ENCODE measurements at regions not wholly inside any gene's neighbourhood (a gene's known extent, or its start where the extent isn't known, plus 50 kb on each side); places are given as distances from the start of the nearest gene placed in this dataset.
A peak's percentile ranks its signal among the peaks of the same experiment; 100 is the strongest.

DNA sequence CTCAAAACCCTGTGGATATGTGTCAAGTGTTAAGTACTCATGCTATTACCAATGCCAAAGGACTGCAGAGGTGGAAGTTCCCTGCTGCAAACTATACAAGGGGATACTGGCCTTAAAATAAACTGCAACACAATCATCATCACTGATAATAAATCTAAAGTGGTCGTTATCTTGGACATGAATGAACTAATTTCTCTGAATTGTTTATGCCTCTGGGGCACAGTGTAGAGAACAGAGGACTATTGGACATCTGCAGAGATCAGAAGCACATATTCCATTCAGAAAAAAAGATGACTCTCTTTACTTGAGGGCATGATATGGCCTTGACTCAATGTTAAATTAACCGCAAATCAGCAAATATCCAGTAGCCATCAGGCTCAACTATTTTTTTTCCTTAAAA lies 542.6 kb upstream of the IGFBP7 start:
- no peak for DNase-seq (ENCODE audit: low spot score in 2 of 2)
- no peak for FAIRE-seq

GRCh38 chr4:57640391-57641100 lies 530.4 kb upstream of the IGFBP7 start:
- DNase-seq (ENCODE audit: low spot score in 2 of 2) (no peak), FAIRE-seq (no peak)

- FAIRE-seq: no peak
- no peak for DNase-seq (ENCODE audit: low spot score in 2 of 2)
These were observed 529.6 kb upstream of the IGFBP7 start for GRCh38 chr4:57639561-57640382.

- no peak for FAIRE-seq
- no peak for DNase-seq (ENCODE audit: low spot score in 2 of 2)
These were observed 525.7 kb upstream of the IGFBP7 start for GRCh38 chr4:57635910-57636309.

DNA sequence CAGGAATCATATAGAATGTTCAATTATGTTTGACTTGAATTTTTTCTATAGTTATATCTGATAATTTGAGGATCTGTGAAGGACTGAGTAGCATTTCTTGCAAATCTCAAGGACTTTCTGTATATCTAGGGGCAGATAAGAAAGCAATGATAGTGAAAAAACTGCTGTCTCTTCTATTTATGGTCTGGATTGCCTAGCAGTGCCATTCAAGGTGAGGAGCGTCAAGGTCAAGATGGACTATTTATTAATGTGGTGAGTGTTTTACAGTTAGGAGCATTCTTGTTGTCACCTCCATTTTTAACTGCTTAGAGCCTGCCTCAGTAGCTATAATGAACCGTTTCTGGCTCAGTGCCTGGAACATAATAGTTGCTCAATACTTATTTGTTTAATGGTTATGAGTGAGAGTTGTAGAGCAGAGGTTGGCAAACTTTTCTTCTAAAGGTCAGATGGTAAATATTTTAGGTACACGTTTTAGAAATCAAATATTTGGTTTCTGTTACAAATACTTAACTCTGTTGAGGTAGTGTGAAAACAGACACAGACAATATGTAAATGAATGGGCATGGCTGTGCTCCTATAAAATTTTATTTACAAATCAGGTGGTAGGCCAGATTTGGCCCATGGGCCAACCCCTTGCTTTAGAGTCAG lies 523.2 kb upstream of the IGFBP7 start:
- FAIRE-seq (no peak), DNase-seq (ENCODE audit: low spot score in 2 of 2) (no peak)

- no peak for FAIRE-seq
- no peak for DNase-seq (ENCODE audit: low spot score in 2 of 2)
These were observed 522.4 kb upstream of the IGFBP7 start for GRCh38 chr4:57632564-57632963.

- no peak for FAIRE-seq
These were observed 521.0 kb upstream of the IGFBP7 start for GRCh38 chr4:57631147-57631546.

GRCh38 chr4:57628004-57628403 lies 517.8 kb upstream of the IGFBP7 start:
- FAIRE-seq: no peak
- DNase-seq (ENCODE audit: low spot score in 2 of 2): no peak

More at GRCh38 chr4:57631147-57631546, 521.0 kb upstream of the IGFBP7 start:
- DNase-seq (ENCODE audit: low spot score in 2 of 2): no peak

DNA sequence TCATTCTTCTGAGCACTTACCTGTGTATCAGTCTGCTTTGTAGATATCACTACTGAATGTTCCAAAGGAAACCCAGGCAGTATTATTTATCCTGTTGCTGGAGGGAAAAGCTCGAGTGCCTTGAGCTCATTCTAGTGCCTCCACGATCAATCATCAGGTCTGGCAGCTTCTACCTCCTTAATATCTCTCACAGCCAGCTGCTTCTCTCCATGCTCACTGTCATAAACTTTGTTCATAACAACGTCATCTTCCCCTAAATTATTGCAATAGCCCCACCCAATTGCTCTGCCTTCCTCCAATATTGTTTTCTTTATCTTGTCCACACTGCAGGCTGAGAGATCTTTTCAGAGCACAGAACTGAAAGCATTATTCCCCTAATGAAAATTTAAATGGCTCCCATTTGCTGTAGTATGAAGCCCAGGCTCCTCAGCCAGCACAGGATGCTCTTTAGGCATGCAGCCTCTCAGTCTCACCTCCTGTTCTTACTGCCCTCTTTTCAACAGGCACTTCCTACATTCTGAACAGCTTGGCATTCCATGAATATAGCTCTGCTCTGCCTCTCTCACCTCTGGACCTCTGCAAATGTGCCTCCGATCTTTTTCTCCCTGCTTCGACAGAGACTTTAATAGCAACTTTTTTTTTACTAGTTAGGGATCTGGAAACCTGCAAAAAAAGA lies 504.2 kb upstream of the IGFBP7 start:
- DNase-seq (ENCODE audit: low spot score in 2 of 2): no peak
- FAIRE-seq: no peak

- FAIRE-seq (no peak), DNase-seq (ENCODE audit: low spot score in 2 of 2) (no peak)
These were observed 502.1 kb upstream of the IGFBP7 start for GRCh38 chr4:57612279-57612678.

GRCh38 chr4:57607566-57608180 lies 497.5 kb upstream of the IGFBP7 start:
- DNase-seq (ENCODE audit: low spot score in 2 of 2): no peak
- FAIRE-seq: no peak

GRCh38 chr4:57605376-57605775 lies 495.2 kb upstream of the IGFBP7 start:
- DNase-seq (ENCODE audit: low spot score in 2 of 2): no peak
- no peak for FAIRE-seq

- no peak for FAIRE-seq
- DNase-seq (ENCODE audit: low spot score in 2 of 2): no peak
These were observed 492.0 kb upstream of the IGFBP7 start for GRCh38 chr4:57602141-57602540.

GRCh38 chr4:57591073-57591472 lies 480.9 kb upstream of the IGFBP7 start:
- no peak for FAIRE-seq

GRCh38 chr4:57588557-57588956 lies 478.4 kb upstream of the IGFBP7 start:
- DNase-seq (ENCODE audit: low spot score in 2 of 2) (no peak), FAIRE-seq (peak; percentile 26)

More at GRCh38 chr4:57591073-57591472, 480.9 kb upstream of the IGFBP7 start:
- DNase-seq (ENCODE audit: low spot score in 2 of 2): no peak

DNA sequence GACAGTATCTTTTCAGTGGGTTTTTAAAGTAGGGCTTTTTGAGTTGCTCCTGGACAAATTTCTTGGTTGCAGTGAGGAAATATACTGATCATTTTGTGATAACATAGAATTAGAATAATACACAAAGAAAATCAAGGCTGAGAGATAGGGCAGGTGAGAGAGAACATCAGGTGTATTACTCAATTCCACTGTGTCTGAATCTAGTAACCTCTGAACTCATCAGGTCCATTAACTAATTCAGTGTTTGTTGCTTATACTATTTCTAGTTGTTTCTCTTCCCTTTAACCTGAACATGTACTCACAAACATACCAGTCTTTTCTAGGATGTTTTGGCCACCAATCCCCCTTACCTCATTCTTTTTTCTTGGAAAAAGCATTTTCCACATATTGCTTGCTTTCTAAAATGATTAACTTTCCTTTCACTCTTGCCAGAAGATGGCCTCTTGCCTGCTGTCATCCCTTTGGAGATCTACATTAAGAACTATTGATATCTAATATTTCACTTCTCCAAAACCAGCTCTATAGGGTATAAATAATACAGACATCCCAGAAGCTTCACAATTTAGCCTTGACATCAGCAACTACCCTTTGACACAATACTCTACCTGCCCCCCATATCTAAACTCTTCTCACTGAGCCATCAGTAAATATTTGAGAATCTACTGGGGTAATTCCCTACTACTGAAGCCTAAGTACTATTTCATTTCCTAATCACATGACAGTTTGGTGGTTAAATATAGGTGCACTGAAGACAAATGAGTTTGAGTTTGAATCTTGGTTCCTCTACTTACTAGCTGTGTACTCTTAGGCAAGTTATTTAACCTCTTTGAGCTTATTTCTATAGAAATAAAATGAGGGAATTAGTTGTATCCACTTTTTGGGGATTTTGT lies 470.8 kb upstream of the IGFBP7 start:
- FAIRE-seq: no peak
- DNase-seq (ENCODE audit: low spot score in 2 of 2): no peak

GRCh38 chr4:57575426-57575825 lies 465.2 kb upstream of the IGFBP7 start:
- no peak for FAIRE-seq
- DNase-seq (ENCODE audit: low spot score in 2 of 2): no peak

- DNase-seq (ENCODE audit: low spot score in 2 of 2) (no peak), FAIRE-seq (no peak)
These were observed 444.4 kb upstream of the IGFBP7 start for GRCh38 chr4:57554556-57555092.

GRCh38 chr4:57553728-57554127 lies 443.5 kb upstream of the IGFBP7 start:
- DNase-seq (ENCODE audit: low spot score in 2 of 2): no peak
- peak; percentile 50 for FAIRE-seq

Data from frontal cortex (tissue), 3 donors.